ENCODE measurements at regions not wholly inside any gene's neighbourhood (a gene's known extent, or its start where the extent isn't known, plus 50 kb on each side); places are given as distances from the start of the nearest gene placed in this dataset.

DNA sequence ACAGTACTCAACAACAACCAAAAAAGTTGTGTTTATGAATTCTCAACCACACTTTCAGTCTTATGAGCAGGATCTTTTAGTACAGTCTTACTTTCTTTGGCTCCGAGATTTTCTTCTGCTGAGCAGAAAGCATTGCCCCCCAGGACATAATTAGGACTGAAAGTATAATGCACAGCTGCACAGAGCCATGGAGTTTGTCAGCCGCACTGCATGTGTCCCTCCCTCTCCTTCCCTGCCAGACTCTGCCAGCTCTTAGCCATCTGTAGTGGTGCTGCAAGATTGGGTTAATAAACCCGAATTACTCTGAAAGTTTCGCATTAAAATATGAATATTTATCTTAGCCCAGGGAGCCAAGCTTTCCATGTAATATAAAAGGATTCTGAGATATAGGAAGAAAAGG lies 179.6 kb upstream of the PTCHD4 start:
- TF ChIP-seq, protein P1, sequence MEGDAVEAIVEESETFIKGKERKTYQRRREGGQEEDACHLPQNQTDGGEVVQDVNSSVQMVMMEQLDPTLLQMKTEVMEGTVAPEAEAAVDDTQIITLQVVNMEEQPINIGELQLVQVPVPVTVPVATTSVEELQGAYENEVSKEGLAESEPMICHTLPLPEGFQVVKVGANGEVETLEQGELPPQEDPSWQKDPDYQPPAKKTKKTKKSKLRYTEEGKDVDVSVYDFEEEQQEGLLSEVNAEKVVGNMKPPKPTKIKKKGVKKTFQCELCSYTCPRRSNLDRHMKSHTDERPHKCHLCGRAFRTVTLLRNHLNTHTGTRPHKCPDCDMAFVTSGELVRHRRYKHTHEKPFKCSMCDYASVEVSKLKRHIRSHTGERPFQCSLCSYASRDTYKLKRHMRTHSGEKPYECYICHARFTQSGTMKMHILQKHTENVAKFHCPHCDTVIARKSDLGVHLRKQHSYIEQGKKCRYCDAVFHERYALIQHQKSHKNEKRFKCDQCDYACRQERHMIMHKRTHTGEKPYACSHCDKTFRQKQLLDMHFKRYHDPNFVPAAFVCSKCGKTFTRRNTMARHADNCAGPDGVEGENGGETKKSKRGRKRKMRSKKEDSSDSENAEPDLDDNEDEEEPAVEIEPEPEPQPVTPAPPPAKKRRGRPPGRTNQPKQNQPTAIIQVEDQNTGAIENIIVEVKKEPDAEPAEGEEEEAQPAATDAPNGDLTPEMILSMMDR (IDR thresholded peaks at IDR 0.05; ENCODE audit: insufficient read depth, low read length, poor library complexity, severe bottlenecking): no peak
- TF ChIP-seq EZH2phosphoT487 (conservative IDR thresholded peaks at IDR 0.05; ENCODE audit: low read length): no peak
